ENCODE measurements at regions not wholly inside any gene's neighbourhood (a gene's known extent, or its start where the extent isn't known, plus 50 kb on each side); places are given as distances from the start of the nearest gene placed in this dataset.

GRCh38 chr11:134572741-134573675, 161.0 kb upstream of the B3GAT1 start:
- no peak for DNase-seq

GRCh38 chr11:134571301-134571700, 159.3 kb upstream of the B3GAT1 start:
- DNase-seq = no peak

- no peak for DNase-seq
Measured at GRCh38 chr11:134569195-134569594, 157.2 kb upstream of the B3GAT1 start.

- peak in 2 of 14 donors; percentile 11 to 33 for DNase-seq
Measured at GRCh38 chr11:134566311-134566710, 154.3 kb upstream of the B3GAT1 start.

- DNase-seq = no peak
Measured at GRCh38 chr11:134565343-134565891, 153.4 kb upstream of the B3GAT1 start.

GRCh38 chr11:134564472-134565200, 152.6 kb upstream of the B3GAT1 start:
- no peak for DNase-seq

GRCh38 chr11:134562941-134563471, 151.0 kb upstream of the B3GAT1 start:
- DNase-seq = no peak

GRCh38 chr11:134562196-134562595, 150.2 kb upstream of the B3GAT1 start:
- DNase-seq = no peak

GRCh38 chr11:134561331-134561720, 149.3 kb upstream of the B3GAT1 start:
- DNase-seq = no peak

GRCh38 chr11:134560566-134561330, 148.7 kb upstream of the B3GAT1 start:
- no peak for DNase-seq

GRCh38 chr11:134560066-134560465, 148.0 kb upstream of the B3GAT1 start:
- DNase-seq = no peak

GRCh38 chr11:134559602-134559962, 147.5 kb upstream of the B3GAT1 start:
- no peak for DNase-seq

GRCh38 chr11:134558916-134559601, 147.0 kb upstream of the B3GAT1 start:
- DNase-seq = no peak

GRCh38 chr11:134558258-134558835, 146.3 kb upstream of the B3GAT1 start:
- DNase-seq = no peak

- no peak for DNase-seq
Measured at GRCh38 chr11:134557571-134558257, 145.7 kb upstream of the B3GAT1 start.

GRCh38 chr11:134556186-134556585, 144.1 kb upstream of the B3GAT1 start:
- no peak for DNase-seq

- no peak for DNase-seq
Measured at GRCh38 chr11:134555510-134555909, 143.5 kb upstream of the B3GAT1 start.

- DNase-seq = no peak
Measured at GRCh38 chr11:134554861-134555260, 142.8 kb upstream of the B3GAT1 start.

GRCh38 chr11:134554106-134554505, 142.1 kb upstream of the B3GAT1 start:
- DNase-seq = no peak

GRCh38 chr11:134552749-134553148, 140.7 kb upstream of the B3GAT1 start:
- DNase-seq = no peak

GRCh38 chr11:134545521-134545920, 133.5 kb upstream of the B3GAT1 start:
- DNase-seq = no peak

Data from C1 segment of cervical spinal cord (tissue), 14 donors.